Peyer's patch (tissue), 4 donors: ENCODE measurements at regions not wholly inside any gene's neighbourhood (a gene's known extent, or its start where the extent isn't known, plus 50 kb on each side); places are given as distances from the start of the nearest gene placed in this dataset.

Source experiments
- DNase-seq, 3 donors: peaks; one replicate each; pipeline ENCODE4 v3.0.0-alpha.2; 2017 to 2019
- H3K27ac ChIP-seq, 4 donors: fragments of 200-600 bp; sonication (generic); one replicate each; pipeline ENCODE4 v1.5.1; 2016 to 2019
- H3K27me3 ChIP-seq, 2 donors: fragments of 200-600 bp; sonication (generic); one replicate each; pipeline ENCODE4 v1.5.1; 2019
- H3K36me3 ChIP-seq, 3 donors: fragments of 200-600 bp; sonication (generic); one replicate each; pipeline ENCODE4 v1.5.1; 2016 to 2019
- H3K4me1 ChIP-seq, 4 donors: fragments of 200-600 bp; sonication (generic); one replicate each; pipeline ENCODE4 v1.5.1; 2016 to 2019
- H3K4me3 ChIP-seq, 4 donors: fragments of 200-600 bp; sonication (generic); 1 replicate in 3 of 4; 2 replicates in 1 of 4; pipeline ENCODE4 v1.5.1; 2016 to 2019; ENCODE audit warnings: mild to moderate bottlenecking in 1 of 4
- H3K9me3 ChIP-seq, 4 donors: fragments of 200-600 bp; sonication (generic); one replicate each; pipeline ENCODE4 v1.5.1; 2016 to 2019; ENCODE audit warnings: mild to moderate bottlenecking in 1 of 4
- CTCF ChIP-seq, 6 experiments: fragments of 450-650 bp in 4 of 6; fragments of 200-600 bp in 2 of 6; sonication (generic) in 1 of 6; IDR thresholded peaks; one replicate each; pipeline ENCODE4 v1.5.1; 2017 to 2019; ENCODE audit warnings: antibody characterized with exemption in 6 of 6, mild to moderate bottlenecking in 3 of 6, moderate library complexity in 1 of 6
- POLR2A ChIP-seq, 2 donors: fragments of 450-650 bp; IDR thresholded peaks; one replicate each; pipeline ENCODE4 v1.5.1; 2017; ENCODE audit warnings: antibody characterized with exemption in 2 of 2, mild to moderate bottlenecking in 2 of 2, moderate library complexity in 2 of 2

GRCh38 chr10:89929282-89930026 lies 228.1 kb downstream of the KIF20B start:
- Histone ChIP-seq H3K27me3 (no peaks in the 10 kb centered on the region), H3K27ac (no peak overlapping the region), H3K4me1 (no peaks in the 10 kb centered on the region), H3K4me3 (no peak overlapping the region), H3K9me3 (no peaks in the 10 kb centered on the region), H3K36me3 (no peaks in the 10 kb centered on the region)
- DNase-seq, result no peak
- TF ChIP-seq POLR2A (IDR thresholded peaks at IDR 0.05) (no peak), CTCF (IDR thresholded peaks at IDR 0.05) (no peak)

DNA sequence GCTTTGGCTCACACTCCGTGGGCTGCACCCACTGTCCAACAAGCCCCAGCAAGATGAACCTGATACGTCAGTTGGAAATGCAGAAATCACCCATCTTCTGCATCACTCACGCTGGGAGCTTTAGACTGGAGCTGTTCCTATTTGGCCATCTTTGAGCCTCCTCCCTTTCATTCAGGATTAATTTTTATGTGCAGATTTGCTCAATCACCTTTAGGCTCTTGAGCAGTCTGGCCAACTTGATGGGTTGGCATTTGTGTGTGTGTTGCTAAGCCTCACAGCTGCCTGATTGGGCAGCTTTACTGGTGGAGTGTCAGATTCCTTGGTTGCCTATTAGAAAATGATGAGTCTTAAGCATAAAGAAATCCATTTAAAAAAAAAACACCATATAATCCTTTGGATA lies 236.1 kb downstream of the KIF20B start:
- peaks cover 0 to 3% (median 0%) of the 10 kb centered on the region in 4 donors for H3K9me3 ChIP-seq
- H3K27ac ChIP-seq, result no peak overlapping the region
- H3K27me3 ChIP-seq, result no peaks in the 10 kb centered on the region
- H3K36me3 ChIP-seq, result no peaks in the 10 kb centered on the region
- H3K4me3 ChIP-seq, result no peak overlapping the region
- H3K4me1 ChIP-seq, result no peaks in the 10 kb centered on the region
- no peak for TF ChIP-seq POLR2A (IDR thresholded peaks at IDR 0.05)
- TF ChIP-seq CTCF (IDR thresholded peaks at IDR 0.05), result no peak
- no peak for DNase-seq

GRCh38 chr10:89940076-89940475 lies 238.7 kb downstream of the KIF20B start:
- H3K4me1 ChIP-seq, result no peaks in the 10 kb centered on the region
- TF ChIP-seq POLR2A (IDR thresholded peaks at IDR 0.05) (no peak), CTCF (IDR thresholded peaks at IDR 0.05) (no peak)

GRCh38 chr10:89942217-89942616 lies 240.8 kb downstream of the KIF20B start:
- TF ChIP-seq CTCF (IDR thresholded peaks at IDR 0.05), result no peak
- TF ChIP-seq POLR2A (IDR thresholded peaks at IDR 0.05), result no peak
- H3K4me1 ChIP-seq, result no peaks in the 10 kb centered on the region
- H3K36me3 ChIP-seq, result no peaks in the 10 kb centered on the region
- no peak for DNase-seq
- H3K4me3 ChIP-seq, result no peak overlapping the region
- no peak overlapping the region for H3K27ac ChIP-seq
- peaks cover 0 to 3% (median 0%) of the 10 kb centered on the region in 4 donors for H3K9me3 ChIP-seq
- no peaks in the 10 kb centered on the region for H3K27me3 ChIP-seq

More at GRCh38 chr10:89940076-89940475, 238.7 kb downstream of the KIF20B start:
- H3K27me3 ChIP-seq, result no peaks in the 10 kb centered on the region
- no peak overlapping the region for H3K4me3 ChIP-seq
- no peak for DNase-seq
- H3K36me3 ChIP-seq, result no peaks in the 10 kb centered on the region
- peaks cover 0 to 3% (median 0%) of the 10 kb centered on the region in 4 donors for H3K9me3 ChIP-seq
- H3K27ac ChIP-seq, result no peak overlapping the region

DNA sequence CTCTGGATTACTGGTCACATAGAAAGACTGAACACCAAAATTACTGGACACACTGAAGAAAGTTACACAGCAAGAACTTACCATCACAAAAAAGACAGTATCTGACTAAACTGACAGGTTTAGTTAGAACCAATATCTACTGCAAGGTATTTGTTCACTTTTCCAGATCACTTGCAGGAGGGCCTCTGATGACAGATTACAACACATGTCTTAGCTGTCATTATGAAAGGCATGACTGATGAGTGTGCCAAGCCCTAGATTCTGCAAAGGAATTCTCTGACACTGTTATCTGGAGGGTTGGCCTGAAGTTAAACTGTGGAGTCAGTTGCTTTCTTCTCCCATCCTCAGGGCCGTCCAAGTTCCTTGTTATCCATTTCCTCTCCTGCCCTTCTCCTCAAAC lies 242.7 kb downstream of the KIF20B start:
- DNase-seq, result no peak
- no peaks in the 10 kb centered on the region for H3K27me3 ChIP-seq
- no peak for TF ChIP-seq CTCF (IDR thresholded peaks at IDR 0.05)
- no peak for TF ChIP-seq POLR2A (IDR thresholded peaks at IDR 0.05)
- H3K4me1 ChIP-seq, result no peaks in the 10 kb centered on the region
- no peak overlapping the region for H3K4me3 ChIP-seq
- H3K9me3 ChIP-seq, result no peaks in the 10 kb centered on the region
- no peaks in the 10 kb centered on the region for H3K36me3 ChIP-seq
- no peak overlapping the region for H3K27ac ChIP-seq
